KMS-11 (cell line): ENCODE measurements at regions not wholly inside any gene's neighbourhood (a gene's known extent, or its start where the extent isn't known, plus 50 kb on each side); places are given as distances from the start of the nearest gene placed in this dataset.

Experiments
- H2AFZ ChIP-seq: fragments of 200-600 bp; sonication (generic); 2 replicates; pipeline ENCODE4 v1.6.1; 2016; ENCODE audit warnings: antibody characterized with exemption, mixed run types, low read depth
- H3K27ac ChIP-seq: fragments of 200-600 bp; sonication (generic); 2 replicates; pipeline ENCODE4 v1.6.1; 2016; ENCODE audit warnings: mild to moderate bottlenecking, mixed run types
- H3K27me3 ChIP-seq: fragments of 200-600 bp; sonication (generic); 2 replicates; pipeline ENCODE4 v1.6.1; 2017; ENCODE audit warnings: mild to moderate bottlenecking, low read depth, mixed run types, moderate library complexity; ENCODE audit not compliant: insufficient read depth
- H3K36me3 ChIP-seq: fragments of 200-600 bp; sonication (generic); 2 replicates; pipeline ENCODE4 v1.6.1; 2017; ENCODE audit warnings: mild to moderate bottlenecking, mixed run types; ENCODE audit not compliant: insufficient read depth
- H3K4me1 ChIP-seq: fragments of 200-600 bp; sonication (generic); 2 replicates; pipeline ENCODE4 v1.6.1; 2016; ENCODE audit warnings: mild to moderate bottlenecking, low read depth, mixed run types; ENCODE audit not compliant: poor library complexity, severe bottlenecking
- H3K4me2 ChIP-seq: fragments of 200-600 bp; sonication (generic); 2 replicates; pipeline ENCODE4 v1.7.0; 2016; ENCODE audit warnings: mild to moderate bottlenecking, mixed run types
- H3K4me3 ChIP-seq: fragments of 200-600 bp; sonication (generic); IDR thresholded peaks from 2 replicates; pipeline ENCODE4 v1.6.1; 2017; ENCODE audit warnings: low read depth, low read length, mixed read lengths; ENCODE audit not compliant: insufficient read depth
- H3K79me2 ChIP-seq: fragments of 200-600 bp; sonication (generic); 2 replicates; pipeline ENCODE4 v1.6.1; 2016; ENCODE audit warnings: low read depth, mixed run types; ENCODE audit not compliant: insufficient read depth
- H3K9ac ChIP-seq: fragments of 200-600 bp; sonication (generic); 2 replicates; pipeline ENCODE4 v1.6.1; 2016; ENCODE audit warnings: mild to moderate bottlenecking, mixed run types
- H4K20me1 ChIP-seq: fragments of 200-600 bp; sonication (generic); 2 replicates; pipeline ENCODE4 v1.6.1; 2016; ENCODE audit warnings: mild to moderate bottlenecking, mixed run types; ENCODE audit not compliant: insufficient read depth
- TF ChIP-seq, protein P1 (sequence below): fragments of 200-600 bp; sonication (generic); conservative IDR thresholded peaks from 2 replicates; pipeline ENCODE4 v1.6.1; 2017; ENCODE audit warnings: low read depth, mild to moderate bottlenecking, antibody characterized with exemption, low read length, moderate library complexity, mixed read lengths

DNA sequence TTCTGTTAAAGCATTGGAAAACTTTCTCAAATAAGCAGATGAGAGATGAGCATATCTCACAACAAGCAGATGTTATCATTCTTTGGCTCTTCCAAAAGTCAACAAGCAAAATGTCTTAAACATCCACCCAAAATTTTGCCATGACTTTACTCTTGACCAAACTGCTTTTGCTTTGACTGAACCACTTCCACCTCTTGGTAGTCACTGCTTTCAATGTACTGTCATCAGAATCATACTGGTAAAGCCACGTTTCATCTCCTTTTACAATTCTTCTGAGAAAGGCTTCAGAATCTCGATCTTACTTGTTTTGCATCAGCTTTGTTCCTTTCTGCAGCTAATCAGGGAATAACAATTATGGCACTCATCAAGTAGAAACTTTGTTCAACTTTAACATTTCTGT, 498.5 kb upstream of the GJE1 start:
- no peaks in the 10 kb centered on the region for H4K20me1 ChIP-seq
- H3K4me2 ChIP-seq, result no peak overlapping the region
- no peaks in the 10 kb centered on the region for H3K36me3 ChIP-seq
- H3K4me1 ChIP-seq, result no peaks in the 10 kb centered on the region
- no peak overlapping the region for H3K4me3 ChIP-seq
- no peaks in the 10 kb centered on the region for H3K27me3 ChIP-seq
- no peak overlapping the region for H2AFZ ChIP-seq
- H3K79me2 ChIP-seq, result no peaks in the 10 kb centered on the region
- TF ChIP-seq, protein P1, sequence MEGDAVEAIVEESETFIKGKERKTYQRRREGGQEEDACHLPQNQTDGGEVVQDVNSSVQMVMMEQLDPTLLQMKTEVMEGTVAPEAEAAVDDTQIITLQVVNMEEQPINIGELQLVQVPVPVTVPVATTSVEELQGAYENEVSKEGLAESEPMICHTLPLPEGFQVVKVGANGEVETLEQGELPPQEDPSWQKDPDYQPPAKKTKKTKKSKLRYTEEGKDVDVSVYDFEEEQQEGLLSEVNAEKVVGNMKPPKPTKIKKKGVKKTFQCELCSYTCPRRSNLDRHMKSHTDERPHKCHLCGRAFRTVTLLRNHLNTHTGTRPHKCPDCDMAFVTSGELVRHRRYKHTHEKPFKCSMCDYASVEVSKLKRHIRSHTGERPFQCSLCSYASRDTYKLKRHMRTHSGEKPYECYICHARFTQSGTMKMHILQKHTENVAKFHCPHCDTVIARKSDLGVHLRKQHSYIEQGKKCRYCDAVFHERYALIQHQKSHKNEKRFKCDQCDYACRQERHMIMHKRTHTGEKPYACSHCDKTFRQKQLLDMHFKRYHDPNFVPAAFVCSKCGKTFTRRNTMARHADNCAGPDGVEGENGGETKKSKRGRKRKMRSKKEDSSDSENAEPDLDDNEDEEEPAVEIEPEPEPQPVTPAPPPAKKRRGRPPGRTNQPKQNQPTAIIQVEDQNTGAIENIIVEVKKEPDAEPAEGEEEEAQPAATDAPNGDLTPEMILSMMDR, result no peak
- no peak overlapping the region for H3K9ac ChIP-seq
- no peak overlapping the region for H3K27ac ChIP-seq

DNA sequence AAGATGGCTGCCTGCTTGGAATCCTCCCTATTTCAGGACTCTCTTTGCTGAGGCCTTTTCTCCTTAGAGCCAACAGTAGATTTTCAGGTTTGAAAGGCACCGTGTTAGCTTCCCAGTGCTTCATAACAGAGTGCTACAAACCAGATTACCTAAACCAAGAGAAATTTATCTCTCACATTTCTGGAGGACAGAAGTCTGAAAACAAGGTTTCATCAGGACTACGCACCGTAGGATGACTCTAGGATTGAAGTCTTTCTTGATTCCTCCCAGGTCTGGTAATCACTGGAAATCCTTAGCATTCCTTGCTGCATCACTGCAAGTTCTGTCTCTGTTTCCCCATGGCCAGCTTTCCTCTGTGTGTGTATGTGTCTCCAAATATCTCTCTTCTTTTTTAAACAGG, 508.4 kb upstream of the GJE1 start:
- no peak overlapping the region for H3K27ac ChIP-seq
- no peaks in the 10 kb centered on the region for H3K27me3 ChIP-seq
- TF ChIP-seq, protein P1, result no peak
- H3K36me3 ChIP-seq, result no peaks in the 10 kb centered on the region
- H3K4me1 ChIP-seq, result no peaks in the 10 kb centered on the region
- no peaks in the 10 kb centered on the region for H3K79me2 ChIP-seq
- H2AFZ ChIP-seq, result no peak overlapping the region
- H3K4me2 ChIP-seq, result no peak overlapping the region
- no peaks in the 10 kb centered on the region for H4K20me1 ChIP-seq
- H3K9ac ChIP-seq, result no peak overlapping the region
- H3K4me3 ChIP-seq, result no peak overlapping the region

GRCh38 chr6:141618180-141618581, 514.5 kb upstream of the GJE1 start:
- TF ChIP-seq, protein P1, result no peak
- no peaks in the 10 kb centered on the region for H3K27me3 ChIP-seq

GRCh38 chr6:141610741-141611140, 522.0 kb upstream of the GJE1 start:
- no peak overlapping the region for H3K4me2 ChIP-seq
- TF ChIP-seq, protein P1, result no peak
- no peaks in the 10 kb centered on the region for H3K27me3 ChIP-seq
- H2AFZ ChIP-seq, result no peak overlapping the region
- no peak overlapping the region for H3K4me3 ChIP-seq
- no peaks in the 10 kb centered on the region for H4K20me1 ChIP-seq
- no peaks in the 10 kb centered on the region for H3K4me1 ChIP-seq
- no peaks in the 10 kb centered on the region for H3K36me3 ChIP-seq
- H3K9ac ChIP-seq, result no peak overlapping the region
- no peaks in the 10 kb centered on the region for H3K79me2 ChIP-seq
- no peak overlapping the region for H3K27ac ChIP-seq

More at GRCh38 chr6:141618180-141618581, 514.5 kb upstream of the GJE1 start:
- no peak overlapping the region for H2AFZ ChIP-seq
- no peak overlapping the region for H3K9ac ChIP-seq
- no peaks in the 10 kb centered on the region for H3K36me3 ChIP-seq
- H3K79me2 ChIP-seq, result no peaks in the 10 kb centered on the region
- H4K20me1 ChIP-seq, result no peaks in the 10 kb centered on the region
- H3K4me1 ChIP-seq, result no peaks in the 10 kb centered on the region
- no peak overlapping the region for H3K4me3 ChIP-seq
- no peak overlapping the region for H3K4me2 ChIP-seq
- no peak overlapping the region for H3K27ac ChIP-seq
